CD4-positive, alpha-beta T cell treated with Interleukin-1 beta for 1 hour (primary cell): ENCODE measurements at regions not wholly inside any gene's neighbourhood (a gene's known extent, or its start where the extent isn't known, plus 50 kb on each side); places are given as distances from the start of the nearest gene placed in this dataset.
"Not testable (repeated sequence)": the region's sequence is repeated elsewhere in the genome, so short reads cannot be mapped to it uniquely, and the experiment has no call there.

Experiments used
- DNase-seq, 2 donors: peaks; one replicate each; pipeline ENCODE4 v3.0.0-alpha.2; 2020 to 2022

DNA sequence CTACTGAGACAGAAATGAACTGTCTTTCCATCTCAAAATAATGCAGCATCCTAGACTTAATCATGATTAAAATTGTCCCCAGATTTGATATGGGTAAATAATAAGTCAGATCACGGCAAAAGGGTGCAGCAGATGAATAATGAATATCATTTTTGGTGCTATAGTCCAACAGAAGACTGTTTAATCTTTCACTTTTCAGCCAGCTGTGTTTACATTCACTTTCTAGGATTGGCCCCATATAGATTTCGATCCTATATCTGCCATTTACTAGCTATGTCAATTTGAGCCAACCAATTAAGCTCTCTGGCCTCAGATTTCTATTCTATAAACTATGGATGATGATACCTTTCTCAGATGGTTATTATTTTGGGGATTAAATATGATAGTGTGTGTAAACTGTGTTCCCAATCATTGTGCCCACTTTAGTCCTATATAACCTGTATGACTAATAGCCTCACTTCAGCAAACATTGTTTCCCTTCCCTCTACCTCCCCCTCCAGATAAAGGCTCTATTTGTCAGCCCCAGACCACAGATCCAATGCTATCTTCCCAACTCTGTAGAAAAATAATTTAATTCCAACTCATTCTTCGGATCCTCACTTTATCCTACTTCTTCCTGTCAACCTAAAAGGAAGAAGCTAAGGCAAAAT, 53.6 kb upstream of the NT5E start:
- no peak for DNase-seq

DNA sequence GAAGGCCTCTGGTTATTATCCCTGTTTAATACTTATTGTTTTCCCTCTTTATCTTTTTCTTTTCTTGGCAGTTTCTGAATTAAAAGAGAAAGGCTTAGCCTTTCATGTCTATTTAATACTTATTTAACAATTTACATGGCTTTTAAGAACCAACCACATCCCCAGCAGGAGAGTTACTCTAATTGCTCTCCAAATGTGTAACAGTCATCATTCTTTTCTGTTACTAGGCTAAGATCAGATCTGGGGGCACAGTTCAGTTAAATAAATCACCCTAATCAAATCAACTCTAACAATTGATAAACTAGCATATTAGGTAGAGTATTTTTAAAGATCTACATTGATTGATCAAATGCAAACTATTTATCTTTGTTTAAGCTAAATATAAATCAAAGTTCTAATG, 54.1 kb upstream of the NT5E start:
- DNase-seq: no peak

DNA sequence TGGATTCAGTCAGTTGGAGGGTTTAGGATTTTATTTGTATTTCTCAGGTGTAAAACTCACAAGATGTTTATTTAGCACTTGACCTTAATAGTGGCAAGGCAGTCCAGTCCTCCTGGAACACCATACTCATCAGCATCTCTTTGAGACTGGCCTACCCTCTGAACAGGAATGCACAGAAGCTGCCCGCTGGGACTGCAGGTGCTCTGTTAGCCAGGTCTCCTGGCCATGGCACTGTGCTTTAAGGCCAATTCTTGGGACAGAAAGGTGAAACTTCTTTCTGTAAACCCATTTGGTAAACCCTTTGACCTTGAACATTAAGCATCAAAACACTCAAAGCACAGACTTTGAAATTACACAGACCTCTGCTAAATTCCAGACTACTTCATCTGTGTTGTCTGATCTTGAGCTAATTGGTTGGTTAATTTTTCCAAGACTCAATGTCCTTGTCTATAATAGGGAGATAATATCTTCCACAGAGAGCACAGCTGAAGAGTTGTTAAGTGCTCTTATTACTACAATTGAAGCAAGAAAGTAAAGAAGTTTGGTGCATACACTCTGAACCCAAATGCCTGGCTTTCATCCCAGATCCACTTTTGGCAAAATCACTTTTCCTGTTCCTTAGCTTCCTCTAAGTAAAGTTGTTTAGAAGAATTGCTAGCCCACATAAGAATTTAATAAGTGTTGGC, 54.9 kb upstream of the NT5E start:
- no peak for DNase-seq

DNA sequence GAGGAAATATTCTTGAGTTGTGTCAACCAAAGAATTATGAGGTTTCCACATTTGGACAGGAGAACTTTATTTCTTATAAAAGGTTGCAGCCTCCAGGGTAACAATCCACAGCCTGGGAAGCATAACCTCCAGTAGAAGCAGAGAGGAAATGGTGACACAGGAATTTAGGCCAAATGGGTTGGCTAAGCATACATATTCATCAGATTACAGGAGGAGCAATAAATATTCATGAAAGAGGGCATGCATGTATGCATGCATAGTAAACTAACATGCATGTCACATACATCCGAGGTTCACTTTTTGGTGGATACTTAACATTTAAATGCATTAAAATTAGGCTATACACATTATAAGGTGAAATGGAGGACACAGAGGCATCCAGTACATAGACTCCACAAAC, 55.7 kb upstream of the NT5E start:
- no peak for DNase-seq

DNA sequence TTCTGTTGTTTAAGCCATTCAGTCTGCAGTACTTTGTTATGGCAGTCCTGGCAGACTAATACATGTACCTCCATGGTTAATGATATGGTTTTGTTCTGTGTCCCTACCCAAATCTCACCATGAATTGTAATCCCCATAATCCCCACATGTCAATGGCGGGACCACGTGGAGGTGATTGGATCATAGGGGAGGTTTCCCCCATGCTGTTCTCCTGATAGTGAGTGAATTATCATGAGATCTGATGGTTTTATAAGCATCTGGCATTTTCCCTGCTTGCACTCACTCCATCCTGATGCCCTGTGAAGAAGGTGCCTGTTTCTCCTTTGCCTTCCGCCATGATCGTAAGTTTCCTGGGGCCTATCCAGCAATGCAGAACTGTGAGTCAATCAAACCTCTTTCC, 57.5 kb upstream of the NT5E start:
- no peak for DNase-seq

DNA sequence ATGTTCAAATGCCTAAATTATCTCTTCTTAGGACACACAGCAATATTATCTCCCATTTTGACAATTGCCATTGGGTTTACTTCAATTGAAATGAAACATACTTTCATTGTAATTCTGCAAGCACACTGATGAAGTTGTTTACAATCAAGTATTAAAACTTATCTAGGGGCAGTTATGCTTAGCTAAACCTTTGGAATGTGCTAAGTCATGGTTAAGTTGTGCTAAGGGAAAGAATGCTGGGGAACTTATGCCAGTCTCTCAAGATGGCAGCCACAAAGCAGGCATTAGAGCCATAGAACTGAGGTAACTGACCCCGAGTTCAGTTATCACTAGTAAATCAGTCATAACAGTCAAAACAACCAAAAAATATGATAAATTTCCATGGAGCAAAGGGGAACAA, 59.1 kb upstream of the NT5E start:
- no peak for DNase-seq

DNA sequence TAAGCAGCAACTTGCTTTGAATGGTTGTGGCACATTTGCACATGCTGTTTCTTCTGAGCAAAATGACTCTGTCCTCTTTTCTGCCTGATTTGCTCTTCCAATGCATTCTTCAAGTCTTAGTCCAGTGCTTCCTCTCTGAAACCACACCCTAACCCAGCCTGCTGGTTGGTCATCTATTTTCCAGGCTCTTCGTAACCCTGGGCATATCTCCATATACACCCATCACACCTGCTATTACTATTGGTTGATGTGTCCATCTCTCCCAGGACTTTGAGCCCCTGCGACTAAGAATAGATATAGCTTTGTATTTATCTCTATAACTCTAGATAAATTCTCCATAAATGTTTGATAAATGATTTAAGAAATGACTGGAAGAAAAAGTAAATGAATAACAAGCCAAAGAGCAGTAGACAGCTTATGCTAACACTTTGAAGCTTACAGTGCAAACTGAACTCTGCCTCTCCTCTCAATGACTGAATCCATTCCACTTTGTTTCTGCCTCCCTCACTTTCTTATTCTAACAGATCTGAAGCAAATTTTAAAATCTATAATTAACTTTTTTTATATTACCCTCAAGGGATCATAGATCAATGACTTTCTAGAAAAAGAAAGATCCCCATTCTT, 59.7 kb upstream of the NT5E start:
- DNase-seq: no peak

DNA sequence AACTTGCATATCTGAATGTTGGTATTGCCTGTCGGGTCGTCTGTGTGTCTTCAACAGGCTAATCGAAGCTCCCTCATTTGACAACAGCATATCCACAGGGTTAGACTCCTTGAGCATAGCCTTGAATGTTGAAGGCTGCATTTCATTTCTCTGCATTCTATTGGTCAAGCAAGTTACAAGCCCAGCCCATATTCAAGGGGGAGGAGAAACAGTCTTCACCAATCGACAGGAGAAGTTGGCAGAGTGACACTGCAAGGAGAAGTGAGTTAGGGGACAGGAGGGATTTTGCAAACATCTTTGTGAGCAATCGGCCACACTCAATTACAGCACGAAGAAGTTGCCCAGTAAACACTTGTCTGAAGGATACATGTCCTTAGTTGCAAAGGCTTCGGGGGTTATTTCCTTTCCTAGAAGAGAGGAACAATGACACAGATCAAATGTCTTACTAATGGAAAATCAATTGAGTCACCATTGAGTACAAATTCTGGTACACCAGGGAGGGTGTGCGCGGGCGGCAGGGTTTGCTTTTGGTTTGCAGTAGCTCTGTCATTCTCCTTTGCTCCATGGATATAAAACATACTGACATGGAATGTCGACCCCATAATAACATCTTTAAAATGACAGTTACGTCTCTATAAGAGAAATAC, 60.6 kb upstream of the NT5E start:
- no peak for DNase-seq

DNA sequence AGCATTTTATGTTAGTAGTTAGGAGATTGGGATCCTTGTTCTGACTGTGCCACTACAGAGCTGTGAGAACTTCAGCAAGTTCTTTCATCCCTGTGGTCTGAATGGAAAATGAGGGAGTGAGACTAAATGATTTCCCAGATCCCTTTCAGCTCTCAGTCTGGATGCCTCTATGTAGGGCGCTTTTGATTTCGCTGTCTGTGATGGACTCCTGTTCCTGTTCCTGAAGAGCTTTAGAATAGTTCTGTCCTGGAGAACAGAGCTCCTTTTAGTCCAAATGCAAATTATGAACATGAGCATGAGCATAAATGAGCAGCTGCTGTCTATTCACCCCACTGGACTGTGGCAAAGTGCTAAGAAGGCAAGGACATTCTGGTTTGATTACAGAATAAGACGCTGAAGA, 61.4 kb upstream of the NT5E start:
- no peak for DNase-seq

DNA sequence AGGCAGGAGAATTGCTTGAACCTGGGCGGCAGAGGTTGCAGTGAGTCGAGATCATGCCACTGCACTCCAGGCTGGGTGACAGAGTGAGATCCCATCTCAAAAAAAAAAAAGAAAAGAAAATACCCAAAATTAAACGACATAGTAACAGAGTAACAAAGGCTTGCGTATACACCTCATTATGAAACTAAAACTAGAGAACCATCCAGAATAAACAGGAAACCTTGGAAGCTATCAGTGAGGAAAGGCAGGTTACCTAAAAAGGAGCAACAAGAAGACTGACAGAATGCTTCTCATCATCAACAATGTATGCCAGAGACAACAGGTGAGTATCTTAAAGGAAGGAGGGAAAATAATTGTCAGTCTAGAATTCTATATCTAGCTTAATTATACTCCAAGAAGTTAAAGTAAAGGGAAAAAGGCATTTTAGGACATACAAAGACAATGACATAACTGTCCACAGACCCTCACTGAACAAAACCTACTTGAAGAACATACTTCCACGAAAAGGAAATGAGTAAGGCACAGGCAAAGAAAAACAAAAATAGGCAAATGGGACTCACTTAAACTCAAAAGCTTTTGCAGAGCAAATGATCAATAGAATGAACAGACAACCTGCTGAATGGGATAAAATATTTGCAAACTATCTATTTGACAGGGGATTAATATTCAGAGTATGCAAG, 64.1 kb upstream of the NT5E start:
- DNase-seq: no peak

DNA sequence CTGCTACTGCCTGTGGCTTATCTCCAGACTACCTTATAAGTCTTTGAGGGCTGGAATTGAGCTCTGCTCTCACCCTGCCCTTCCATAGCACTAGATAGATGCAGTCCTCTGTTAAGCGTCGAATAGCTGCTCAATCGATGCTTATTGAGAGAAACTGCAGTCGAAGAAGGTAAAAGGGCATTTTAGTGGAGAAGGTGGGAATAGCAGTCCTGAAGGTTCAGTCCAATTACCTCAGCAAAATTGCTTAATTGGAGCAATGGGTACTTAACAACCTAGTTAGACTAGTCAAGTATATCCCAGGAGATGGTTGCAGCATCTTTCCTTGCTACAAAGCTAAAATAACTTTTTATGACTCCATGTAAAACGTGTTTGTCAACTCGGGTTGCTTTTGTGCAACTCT, 66.8 kb upstream of the NT5E start:
- no peak for DNase-seq

DNA sequence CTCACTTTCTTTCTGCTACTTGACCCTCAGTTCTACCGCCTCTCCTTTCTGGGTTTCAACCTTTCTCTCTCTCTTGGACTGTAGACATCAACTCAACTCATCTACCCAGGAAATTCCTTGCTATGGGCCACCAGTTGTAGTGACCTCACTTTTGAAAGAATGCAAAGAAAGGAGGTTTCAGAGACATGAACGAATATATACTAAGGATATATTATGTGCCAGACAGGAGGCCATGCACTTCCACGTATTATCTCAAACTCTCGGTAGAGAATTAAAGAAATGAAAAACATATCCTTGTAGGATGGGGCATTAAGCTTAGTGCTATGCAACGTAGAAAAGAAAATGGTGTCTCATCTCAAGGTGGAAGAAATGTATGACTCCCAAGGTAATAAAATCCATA, 67.3 kb upstream of the NT5E start:
- no peak for DNase-seq

DNA sequence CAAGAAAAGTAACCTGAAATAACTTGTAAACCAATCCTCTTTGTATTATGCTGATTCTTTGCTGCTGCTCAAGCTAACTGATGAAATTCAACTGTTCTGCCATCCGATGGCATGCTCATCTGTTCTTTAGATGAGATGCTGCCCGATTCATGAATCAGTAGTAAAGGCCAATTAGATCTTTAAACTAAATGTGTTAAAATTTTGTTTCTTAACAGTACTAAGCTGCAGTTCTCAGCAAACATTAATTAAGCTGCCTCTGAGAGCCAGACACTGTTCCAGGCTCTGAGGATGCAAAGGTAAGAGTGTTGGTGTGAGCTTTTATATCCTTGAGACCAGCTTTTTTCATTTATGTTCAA, 77.0 kb upstream of the NT5E start:
- DNase-seq: no peak

DNA sequence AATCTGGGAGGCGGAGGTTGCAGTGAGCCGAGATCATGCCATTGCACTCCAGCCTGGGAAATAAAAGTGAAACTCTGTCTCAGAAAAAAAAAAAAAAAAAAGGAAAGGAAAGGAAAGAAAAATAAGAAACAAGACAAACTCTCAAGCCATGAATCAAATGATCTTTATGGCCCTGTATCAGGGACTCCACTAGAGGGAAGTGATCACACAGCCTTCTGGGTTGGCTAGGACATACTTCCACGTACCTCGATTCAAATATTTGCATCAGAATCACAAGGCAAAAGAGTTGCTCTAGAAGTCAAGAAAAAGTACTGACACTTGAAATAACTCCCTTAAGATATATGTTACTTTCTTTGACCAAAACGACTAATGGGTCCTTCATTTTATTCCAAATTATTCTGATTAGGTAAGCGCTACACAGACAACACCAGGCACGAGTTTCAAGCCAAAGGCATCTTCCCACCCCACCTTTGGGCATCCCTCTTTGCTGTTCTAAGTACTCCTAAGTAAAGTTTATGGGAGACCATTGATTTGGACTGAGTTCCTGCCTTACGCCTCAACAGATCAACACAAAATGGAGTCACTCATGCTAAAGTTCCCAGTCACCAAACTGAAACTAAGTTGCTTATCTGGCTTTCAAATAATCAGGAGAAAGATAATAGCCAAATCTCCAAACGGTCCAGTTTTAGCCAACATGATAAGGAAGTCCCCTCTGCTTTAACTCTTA, 77.5 kb upstream of the NT5E start:
- DNase-seq: no peak

DNA sequence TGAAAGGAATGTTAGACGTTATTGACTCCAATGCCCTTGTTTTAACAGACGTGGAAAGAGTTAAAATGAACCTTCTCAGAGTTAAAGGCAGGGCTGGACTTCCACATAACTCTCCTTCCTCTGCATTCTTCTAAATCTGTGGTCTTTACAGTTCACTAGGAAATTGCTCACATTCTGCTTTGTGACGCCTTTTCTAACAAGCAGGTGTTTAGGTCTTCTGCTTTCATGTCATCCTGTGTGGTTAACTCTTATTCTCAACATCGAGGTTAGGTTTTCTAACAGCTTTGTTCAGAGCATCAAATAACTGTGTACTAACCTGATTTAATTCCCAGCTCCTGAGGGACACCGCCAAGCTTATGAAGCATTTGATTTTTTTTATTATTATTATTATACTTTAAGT, 81.3 kb upstream of the NT5E start:
- DNase-seq: no peak

DNA sequence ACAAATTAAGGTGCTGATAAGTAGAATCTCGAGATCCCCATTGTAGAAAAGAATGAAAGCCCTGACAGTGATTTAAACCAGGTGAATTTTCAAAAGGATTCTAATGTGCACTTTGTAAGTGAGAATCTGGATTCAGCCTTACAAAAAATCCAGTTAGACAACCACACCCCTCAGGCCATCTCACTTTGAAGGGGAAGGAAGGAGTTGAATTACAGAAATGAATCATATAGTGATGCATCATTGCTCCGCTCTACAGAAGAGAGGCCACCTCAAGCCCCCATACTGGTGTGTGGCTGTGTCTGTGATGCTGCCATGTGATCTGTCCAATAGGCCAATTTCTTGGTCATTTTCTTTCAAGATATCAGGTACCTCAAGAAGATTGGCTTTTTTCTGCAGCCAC, 85.5 kb upstream of the NT5E start:
- DNase-seq: no peak

DNA sequence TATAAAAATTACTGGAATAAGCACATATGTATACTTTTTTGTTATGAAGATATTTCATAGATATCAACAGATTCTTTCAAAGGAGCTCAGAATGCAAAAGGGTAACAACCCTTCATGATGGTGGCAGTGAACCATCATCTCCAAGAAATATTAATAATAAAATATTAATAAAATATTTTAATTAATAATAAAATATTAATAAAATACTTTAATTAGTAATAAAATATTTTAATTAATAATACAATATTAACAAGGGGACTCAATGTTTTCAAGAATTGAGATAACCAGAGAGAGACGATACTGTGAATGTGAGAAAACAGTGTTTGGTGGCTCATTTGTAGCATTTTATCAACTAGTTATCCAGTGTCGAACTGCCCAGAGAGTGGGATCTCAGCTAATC, 86.0 kb upstream of the NT5E start:
- DNase-seq: no peak

DNA sequence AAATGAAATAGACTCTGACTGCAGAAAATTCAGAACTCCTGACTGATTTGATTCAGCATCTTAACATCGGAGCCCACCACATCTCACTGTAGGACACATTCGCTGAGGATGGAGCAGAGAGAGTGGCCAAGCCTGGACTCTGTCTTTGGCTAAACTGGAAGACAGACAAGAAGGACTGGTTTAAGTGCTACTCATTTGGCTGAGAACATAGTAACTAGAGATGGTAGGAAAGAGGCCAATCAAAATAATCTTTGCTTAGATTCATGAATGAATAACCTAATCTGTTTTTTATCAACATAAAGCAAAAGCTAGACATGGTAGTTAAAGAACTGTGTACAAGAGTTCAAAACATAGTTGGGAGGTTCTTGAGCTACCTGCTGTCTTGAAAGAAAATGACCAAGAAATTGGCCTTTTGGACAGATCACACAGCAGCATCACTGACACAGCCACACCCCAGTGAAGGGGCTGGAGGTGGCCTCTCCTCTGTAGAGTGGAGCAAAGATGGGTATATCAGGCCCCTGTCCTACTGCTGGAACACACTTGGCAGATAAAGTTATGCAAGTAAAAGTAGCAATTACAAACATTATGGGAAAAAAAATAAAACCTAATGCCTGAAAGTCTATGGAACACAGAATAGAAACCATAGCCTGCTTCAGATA, 87.1 kb upstream of the NT5E start:
- no peak for DNase-seq

DNA sequence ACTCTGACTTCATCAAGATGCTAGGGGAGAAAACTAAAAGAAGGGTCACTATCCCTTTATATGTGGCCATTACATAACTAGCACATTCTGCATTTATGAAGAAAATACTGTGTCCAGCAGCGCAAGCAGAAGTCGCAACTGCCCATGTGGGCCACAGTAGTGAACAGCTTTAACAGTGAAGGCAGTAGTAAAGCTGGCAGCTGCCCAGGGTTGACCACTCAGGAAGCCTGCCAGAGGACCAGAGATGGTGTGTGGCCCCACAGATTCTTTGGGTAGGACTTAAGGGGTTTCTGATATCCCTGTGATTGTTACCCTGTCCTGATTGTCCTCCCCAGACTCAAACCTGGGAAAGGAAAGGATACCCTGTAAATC, 88.3 kb upstream of the NT5E start:
- DNase-seq: no peak

DNA sequence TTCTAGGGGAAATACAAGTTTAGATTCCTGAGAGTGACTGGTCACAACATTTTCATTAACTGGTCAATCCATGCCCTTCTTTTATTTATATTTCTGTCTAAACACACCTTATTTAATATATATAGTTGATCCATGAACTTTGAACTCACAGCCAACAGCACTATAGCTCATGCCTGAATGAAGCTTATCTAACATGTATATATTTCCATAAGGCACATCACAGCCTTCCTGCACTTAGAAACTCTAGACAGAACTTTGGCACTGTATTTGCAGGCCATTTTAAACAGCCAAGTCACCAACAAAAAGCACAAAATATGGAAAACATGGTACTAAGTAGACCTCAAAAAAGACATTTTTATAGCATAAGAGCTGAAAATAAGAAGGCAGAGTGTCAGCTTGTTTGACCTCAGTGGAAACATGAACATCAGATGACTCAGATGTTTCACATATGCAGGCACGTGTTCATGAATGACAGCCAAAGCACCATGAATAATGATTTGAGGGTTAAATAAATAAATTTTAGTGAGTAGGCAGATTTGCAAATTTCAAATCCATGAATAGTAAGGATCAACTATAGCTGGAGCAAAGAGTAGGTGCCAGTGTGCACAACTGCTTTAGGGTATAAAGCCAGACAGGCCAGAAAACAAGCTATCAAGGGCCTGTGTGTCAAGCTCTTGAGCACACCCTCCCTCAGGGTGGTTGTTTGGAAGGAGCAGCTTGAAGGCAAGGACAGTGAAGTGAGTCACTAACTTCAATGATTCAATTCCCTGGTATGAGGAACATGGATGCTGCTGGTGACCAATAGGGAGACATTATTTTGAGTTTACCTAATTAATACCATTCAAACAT, 88.9 kb upstream of the NT5E start:
- DNase-seq: no peak

DNA sequence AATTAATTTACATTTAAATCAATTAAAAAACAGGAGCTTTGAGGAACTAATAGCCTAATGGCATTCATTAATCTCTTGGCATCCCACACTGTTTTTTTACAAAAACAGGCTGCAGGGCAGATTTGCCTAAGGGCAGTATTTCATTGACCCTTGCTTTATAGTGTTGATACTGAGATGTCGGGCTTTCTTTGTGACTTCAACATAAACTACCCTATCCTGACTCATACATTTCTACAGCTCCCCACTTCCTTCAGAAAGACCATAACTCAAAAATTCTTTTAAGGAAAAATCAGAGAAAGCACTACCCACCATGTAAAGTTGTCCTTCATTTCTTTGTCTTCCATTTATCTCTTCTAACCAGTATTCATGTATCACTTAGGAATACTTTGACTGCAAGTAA, 92.2 kb upstream of the NT5E start:
- no peak for DNase-seq

DNA sequence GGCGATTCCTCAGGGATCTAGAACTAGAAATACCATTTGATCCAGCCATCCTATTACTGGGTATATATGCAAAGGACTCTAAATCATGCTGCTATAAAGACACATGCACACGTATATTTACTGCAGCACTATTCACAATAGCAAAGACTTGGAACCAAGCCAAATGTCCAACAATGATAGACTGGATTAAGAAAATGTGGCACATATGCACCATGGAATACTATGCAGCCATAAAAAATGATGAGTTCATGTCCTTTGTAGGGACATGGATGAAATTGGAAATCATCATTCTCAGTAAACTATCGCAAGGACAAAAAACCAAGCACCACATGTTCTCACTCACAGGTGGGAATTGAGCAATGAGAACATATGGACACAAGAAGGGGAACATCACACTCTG, 93.1 kb upstream of the NT5E start:
- not testable (repeated sequence) for DNase-seq
